ENCODE measurements at regions not wholly inside any gene's neighbourhood (a gene's known extent, or its start where the extent isn't known, plus 50 kb on each side); places are given as distances from the start of the nearest gene placed in this dataset.

GRCh38 chr12:75715682-75716081 lies 204.3 kb upstream of the KRR1 start:
- TF ChIP-seq CTCF (IDR thresholded peaks at IDR 0.05): no peak
- no peak for TF ChIP-seq EZH2phosphoT487 (IDR thresholded peaks at IDR 0.05)
